GM12875 (cell line): ENCODE measurements at regions not wholly inside any gene's neighbourhood (a gene's known extent, or its start where the extent isn't known, plus 50 kb on each side); places are given as distances from the start of the nearest gene placed in this dataset.
"Not testable (repeated sequence)": the region's sequence is repeated elsewhere in the genome, so short reads cannot be mapped to it uniquely, and the experiment has no call there.

Experiments used
- H3K4me3 ChIP-seq: one replicate; pipeline ENCODE4 v1.5.1; 2011; ENCODE audit warnings: low read depth, low read length, control low read depth
- TF ChIP-seq, protein P1 (sequence below): IDR thresholded peaks from 2 replicates; pipeline ENCODE4 v1.5.1; 2011; ENCODE audit warnings: low read depth, mild to moderate bottlenecking, control low read depth, inconsistent platforms, low read length, moderate library complexity, borderline replicate concordance; ENCODE audit not compliant: insufficient read depth

GRCh38 chr6:11419763-11420453, 117.6 kb upstream of the TMEM170B start:
- no peak overlapping the region for H3K4me3 ChIP-seq
- TF ChIP-seq, protein P1, sequence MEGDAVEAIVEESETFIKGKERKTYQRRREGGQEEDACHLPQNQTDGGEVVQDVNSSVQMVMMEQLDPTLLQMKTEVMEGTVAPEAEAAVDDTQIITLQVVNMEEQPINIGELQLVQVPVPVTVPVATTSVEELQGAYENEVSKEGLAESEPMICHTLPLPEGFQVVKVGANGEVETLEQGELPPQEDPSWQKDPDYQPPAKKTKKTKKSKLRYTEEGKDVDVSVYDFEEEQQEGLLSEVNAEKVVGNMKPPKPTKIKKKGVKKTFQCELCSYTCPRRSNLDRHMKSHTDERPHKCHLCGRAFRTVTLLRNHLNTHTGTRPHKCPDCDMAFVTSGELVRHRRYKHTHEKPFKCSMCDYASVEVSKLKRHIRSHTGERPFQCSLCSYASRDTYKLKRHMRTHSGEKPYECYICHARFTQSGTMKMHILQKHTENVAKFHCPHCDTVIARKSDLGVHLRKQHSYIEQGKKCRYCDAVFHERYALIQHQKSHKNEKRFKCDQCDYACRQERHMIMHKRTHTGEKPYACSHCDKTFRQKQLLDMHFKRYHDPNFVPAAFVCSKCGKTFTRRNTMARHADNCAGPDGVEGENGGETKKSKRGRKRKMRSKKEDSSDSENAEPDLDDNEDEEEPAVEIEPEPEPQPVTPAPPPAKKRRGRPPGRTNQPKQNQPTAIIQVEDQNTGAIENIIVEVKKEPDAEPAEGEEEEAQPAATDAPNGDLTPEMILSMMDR, result no peak

- TF ChIP-seq, protein P1, result no peak
- H3K4me3 ChIP-seq, result no peak overlapping the region
Observed at GRCh38 chr6:11418290-11418905, 119.2 kb upstream of the TMEM170B start.

DNA sequence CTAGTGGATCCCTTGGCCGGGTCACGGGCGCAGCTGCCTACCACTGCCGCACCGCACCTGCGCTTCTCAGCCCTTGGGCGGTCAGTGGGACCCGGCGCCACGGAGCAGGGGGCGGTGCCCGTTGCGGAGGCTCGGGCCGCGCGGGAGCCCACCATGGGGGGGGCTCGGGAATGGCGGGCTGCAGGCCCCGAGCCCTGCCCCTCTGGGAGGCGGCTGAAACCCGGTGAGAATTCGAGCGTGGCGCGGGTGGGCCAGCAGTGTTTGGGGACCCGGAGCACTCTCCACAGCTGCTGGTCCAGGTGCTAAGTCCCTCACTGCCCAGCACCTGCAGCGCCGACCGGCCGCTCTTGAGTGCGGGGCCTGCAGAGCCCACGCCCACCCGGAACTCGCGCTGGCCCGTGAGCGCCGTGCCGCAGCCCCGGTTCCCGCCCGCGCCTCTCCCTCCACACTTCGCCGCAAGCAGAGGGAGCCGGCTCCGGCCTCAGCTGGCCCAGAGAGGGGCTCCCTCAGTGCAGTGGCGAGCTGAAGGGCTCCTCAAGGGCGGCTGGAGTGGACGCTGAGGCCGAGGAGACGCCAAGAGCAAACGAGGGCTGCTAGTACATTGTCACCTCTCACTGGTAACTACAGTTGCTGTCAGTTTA, 120.5 kb upstream of the TMEM170B start:
- TF ChIP-seq, protein P1, result no peak
- no peak overlapping the region for H3K4me3 ChIP-seq

DNA sequence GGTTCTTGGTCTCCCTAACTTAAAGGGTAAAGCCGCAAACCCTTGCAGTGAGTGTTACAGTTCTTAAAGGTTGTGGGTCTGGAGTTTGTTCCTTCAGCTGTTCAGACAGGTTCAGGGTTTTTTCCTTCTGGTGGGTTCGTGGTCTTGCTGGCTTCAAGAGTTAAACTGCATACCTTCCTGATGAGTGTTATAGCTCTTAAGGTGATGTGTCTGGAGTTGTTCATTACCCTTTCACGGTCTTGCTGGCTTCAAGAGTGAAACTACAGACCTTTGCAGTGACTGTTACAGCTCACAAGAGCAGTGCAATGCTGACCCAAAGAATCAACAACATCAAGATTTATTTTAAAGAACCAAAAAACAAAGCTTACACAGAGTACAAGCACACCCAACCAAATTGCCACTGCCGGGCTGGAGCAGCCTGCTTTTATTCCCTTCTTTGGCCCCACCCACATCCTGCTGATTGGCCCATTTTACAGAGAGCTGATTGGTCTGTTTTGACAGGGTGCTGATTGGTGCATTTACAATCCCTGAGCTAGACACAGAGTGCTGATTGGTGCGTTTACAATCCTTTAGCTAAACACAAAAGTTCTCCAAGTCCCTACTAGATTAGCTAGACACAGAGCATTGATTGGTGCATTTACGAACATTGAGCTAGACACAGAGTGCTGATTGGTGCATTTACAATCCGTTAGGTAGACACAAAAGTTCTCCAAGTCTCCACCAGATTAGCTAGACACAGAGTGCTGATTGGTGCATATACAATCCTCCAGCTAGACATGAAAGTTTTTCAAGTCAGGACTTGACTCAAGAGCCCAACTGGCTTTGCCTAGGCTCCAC, 121.2 kb upstream of the TMEM170B start:
- H3K4me3 ChIP-seq, result not testable (repeated sequence)

- TF ChIP-seq, protein P1, result no peak
- no peak overlapping the region for H3K4me3 ChIP-seq
Observed at GRCh38 chr6:11415557-11415956, 122.0 kb upstream of the TMEM170B start.

GRCh38 chr6:11414176-11414963, 123.2 kb upstream of the TMEM170B start:
- TF ChIP-seq, protein P1, result no peak
- H3K4me3 ChIP-seq, result no peak overlapping the region
